ENCODE measurements at regions not wholly inside any gene's neighbourhood (a gene's known extent, or its start where the extent isn't known, plus 50 kb on each side); places are given as distances from the start of the nearest gene placed in this dataset.

DNA sequence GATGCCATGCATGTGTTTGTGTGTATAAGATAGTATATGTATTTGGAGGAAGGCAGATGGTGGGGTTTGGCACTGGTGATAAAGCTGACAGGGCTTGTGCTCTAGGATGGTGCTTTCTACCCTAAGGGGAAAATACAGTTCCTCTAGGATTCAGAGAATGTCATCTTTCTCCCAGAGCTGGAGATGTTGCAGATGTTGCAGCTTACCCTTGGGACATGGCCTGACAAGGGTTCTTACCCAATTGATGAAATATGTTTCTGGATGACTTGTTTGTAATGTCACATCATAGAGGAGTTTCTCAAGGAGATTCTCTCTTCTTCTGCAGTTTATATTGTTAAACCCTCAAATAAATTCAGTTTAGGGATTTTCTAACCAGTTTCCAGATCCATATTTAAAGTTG is 52.5 kb upstream of the PITX2 start:
- no peak for ATAC-seq

DNA sequence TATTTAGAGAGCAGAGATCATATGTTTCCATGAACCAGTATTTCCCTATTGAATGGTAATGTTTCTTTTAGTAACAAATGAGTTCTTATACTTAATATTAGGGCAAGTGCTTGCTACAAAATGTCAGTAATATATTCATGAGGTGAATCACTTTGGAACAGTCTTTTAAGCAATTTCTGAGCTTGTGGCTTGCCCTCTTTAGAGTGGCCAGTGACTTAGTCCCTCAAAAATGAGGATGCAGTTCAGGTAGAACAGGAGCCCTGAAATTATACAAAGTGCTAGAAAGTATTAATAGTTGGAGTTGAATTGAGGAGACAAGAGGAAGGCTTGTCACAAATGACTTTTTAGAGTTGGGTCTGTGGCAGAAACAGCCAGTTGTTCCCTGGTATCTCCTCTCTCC is 53.4 kb upstream of the PITX2 start:
- ATAC-seq, result no peak

DNA sequence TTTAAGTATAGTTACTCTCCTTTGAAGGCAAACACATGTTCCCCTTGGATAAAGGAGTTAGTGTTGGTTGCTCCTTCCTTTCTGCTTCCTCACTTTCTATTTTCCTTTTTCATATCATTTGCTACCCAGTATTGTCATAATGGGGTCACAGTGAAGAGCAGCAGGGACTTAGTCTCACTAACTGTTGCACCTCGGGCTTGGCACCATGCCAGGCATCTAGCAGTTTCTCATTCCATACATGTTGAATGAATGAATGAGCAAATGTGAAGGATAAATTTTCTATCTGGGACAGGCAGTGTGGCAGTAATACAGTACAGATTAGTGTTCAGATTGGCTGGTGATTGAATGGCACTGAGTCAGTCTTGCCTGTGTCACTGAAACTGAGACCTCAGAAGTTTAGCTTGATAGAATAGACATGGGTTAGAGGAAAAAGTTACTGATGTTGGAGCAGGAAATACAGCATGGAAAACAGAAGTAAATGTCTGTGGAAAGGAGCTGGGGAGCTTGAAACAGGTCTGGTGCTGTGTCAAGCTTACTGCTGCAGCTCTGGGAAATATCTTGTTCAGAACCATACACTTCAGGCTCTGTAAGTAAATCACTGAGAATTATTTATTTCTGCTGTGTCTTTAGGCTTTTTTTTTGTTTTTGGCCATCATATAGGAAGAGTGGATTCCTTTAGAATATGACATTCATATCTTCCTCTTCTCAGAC is 55.8 kb upstream of the PITX2 start:
- ATAC-seq, result no peak

DNA sequence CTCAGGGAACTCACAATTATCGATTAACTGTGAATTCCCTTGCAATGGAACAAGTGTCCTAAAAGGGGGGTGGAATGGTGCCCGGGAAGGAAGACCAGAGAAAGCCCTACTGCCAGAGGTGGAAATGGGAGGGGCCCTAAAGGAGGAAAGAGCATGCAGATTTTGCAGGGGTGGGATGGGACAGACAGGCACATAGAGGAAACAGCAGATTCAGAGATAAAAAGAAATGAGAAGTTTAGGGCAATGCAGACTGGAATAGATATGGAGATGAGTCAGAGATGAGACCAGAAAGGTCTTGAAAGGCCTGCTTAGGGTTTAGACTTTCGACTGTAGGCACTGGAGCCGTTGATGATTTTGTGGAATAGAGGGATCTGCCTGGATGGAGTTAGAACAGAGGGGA is 57.4 kb upstream of the PITX2 start:
- ATAC-seq, result no peak

DNA sequence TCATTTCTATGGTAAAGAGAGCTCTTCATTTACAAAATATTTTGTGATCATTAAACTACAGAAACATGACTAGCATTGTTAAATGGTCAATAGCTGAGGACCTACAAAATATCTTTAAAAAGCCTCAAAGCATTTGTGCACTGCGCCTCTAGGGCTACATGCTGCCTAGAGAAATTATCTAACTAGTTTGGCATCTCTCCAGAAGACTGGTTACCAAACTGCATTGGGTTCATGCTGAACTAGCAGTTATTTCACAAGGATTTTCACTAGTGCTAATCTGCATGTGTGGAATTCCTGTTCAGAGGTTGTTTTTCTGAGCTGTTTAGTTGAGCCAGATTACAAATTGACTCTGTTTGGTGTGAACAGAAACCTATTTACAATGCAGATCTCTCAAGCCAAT is 58.5 kb upstream of the PITX2 start:
- ATAC-seq, result no peak

DNA sequence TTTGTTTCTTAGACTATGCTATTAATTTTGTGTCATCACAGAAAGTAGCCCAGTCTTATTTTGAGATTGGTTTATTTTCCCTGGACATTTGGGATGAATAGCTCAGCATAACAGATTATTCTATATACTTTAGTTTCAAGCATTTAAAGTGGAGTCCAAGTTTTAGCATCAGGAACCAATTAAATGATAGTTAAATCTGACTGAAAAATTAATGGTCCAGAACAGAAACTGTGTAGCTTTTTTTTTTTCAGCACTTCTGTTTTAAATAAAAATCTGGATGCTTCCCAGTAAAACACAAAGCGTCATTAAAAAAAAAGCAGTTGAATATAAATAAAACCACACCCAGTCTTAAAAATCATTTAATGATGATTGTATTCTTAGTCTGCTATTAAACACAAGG is 59.4 kb upstream of the PITX2 start:
- ATAC-seq, result no peak

DNA sequence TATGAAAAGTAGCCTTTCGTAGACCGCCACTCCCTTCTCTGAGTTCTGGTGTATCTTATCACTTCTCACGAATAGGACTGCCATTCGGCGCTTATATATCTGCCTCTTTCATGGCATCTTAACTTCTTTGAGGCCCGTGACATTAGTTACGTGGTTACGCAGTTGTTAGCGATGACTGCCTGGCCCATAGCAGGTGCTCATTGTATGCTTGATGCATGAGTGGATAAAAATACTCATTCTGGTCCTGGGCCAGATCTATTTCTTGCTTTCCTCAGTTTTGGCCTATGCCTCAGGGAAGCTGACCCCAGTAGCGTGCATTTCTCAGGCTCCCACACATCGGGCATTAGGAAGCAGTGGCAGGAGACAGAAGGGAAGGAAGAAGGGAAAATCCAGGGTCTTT is 60.7 kb upstream of the PITX2 start:
- no peak for ATAC-seq

DNA sequence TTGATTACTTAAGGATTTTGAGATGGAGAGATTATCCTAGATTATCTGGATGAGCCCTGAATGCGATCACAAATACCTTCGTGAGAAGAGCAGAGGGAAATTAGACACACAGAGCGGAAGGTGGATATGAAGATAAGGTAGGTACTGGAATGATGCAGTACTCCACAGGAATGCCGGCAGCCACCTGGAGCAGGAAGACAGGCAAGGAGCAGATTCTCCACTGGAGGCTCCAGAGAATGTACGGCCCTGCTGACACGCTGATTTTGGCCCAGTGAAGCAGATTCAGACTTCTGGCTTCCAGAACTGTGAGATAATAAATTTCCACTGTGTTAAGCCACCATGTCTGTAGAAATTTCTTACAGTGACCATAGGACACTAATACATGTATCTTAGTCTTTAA is 79.4 kb upstream of the PITX2 start:
- no peak for ATAC-seq

DNA sequence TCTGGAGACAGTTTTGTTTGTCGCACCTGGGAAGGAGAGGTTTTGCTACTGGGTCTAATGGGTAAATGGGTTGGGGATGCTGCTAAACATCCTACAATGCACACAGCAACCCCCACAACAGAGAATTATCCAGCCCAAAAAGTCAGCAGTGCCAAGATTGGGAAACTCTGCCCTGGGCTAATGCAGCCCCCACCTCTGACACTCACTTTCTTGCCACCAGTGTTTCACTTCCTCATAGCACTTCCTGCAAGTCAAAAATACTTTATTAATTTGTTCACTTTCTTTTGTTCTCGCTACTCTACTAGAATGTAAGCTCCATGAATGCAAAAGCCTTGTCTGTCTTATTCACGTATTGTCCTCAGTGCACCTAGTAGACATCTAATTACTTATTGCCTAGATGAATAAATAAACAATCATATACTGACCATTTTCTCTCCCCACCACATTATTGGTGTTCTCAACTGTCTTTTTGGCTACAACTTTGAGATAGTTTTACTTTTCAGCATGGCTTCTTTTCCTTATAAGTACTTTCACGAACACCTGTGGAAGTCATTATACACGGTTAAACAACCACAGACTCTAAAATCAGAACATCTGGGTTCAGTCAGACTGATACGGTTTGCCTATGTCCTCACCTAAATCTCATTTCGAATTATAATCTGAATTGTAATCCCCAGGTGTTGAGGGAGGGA is 82.0 kb upstream of the PITX2 start:
- no peak for ATAC-seq

DNA sequence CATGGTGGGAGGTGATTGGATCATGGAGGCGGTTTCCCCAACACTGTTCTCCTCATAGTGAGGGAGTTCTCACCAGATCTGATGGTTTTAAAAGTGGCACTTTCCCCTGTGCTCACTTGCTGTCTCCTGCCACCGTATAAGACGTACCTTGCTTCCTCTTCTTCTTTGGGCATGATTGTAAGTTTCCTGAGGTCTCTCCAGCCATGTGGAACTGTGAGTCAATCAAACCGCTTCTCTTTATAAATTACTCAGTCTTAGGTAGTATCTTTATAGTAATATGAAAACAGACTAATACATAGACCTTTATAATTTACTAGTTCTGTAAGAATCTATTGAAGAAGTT is 82.5 kb upstream of the PITX2 start:
- no peak for ATAC-seq

DNA sequence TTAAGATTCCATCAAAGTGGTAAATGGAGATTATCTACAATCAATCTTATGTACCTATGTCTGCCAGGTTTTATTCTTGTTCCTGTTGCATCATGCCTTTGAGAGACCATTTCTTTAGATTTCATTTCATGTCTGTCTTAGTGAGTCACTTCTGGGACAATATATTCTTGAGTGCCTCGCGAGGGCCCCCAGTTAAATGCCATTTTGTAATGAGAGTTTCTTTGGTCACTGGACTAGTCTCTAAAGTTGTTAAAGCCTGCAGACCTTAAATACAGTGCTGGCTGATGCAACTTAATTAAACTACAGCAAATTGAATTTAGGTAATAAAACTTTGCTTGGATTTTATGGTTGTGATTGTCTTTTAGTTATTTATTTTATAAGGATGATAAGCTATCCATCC is 87.2 kb upstream of the PITX2 start:
- ATAC-seq, result no peak

DNA sequence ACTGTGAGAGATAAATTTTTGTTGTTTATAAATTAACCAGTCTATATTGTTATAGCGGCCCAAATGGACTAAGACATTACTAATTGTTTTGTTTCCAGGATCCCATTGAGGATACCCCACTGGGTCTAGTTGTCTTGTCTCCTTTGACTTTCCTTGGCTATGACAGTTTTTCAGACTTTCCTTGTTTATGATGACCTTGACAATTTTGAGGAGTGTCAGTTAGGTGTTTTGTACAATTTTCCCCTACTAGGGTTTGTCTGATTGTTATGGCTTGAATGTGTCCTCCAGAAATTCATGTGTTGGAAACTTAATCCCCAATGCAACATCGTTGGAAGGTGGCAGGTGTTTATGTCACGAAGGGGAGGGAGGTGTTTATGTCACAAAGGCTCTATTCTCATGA is 89.6 kb upstream of the PITX2 start:
- no peak for ATAC-seq

DNA sequence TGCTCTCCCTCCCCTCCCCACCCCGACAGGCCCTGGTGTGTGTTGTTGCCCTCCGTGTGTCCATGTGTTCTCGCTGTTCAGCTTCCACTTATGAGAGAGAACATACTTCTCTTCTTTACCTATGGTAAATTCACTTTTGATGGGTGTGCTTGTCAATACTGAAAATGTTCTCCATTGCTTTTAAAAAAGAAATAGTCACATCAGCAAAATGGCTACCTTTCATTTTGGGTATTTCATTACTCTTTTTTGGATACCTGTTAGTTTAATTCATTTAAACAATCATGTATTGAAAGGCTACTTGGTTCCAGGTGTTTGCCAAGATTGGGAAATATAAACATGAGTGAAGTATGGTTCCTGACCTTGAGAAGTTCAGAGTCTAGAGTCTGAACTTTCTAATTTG is 107.4 kb upstream of the PITX2 start:
- no peak for ATAC-seq

DNA sequence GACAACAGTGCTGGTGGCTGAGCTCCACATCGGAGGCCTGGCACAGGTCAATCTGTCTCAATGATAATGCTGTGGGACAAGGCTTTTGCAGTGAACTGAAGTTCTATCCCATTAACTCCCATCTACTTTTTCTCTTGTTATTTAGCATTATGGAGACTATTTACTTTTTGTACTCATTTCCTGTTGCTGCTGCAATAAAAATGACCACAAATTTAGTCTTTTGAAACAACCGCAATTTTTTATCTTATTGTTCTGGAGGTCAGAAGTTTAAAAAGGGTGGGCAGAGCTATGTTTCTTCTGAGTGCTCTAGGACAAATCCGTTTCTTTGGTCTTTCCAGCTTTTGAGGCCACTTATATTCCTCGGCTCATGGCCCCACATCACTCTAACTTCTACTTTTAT is 111.0 kb upstream of the PITX2 start:
- no peak for ATAC-seq

DNA sequence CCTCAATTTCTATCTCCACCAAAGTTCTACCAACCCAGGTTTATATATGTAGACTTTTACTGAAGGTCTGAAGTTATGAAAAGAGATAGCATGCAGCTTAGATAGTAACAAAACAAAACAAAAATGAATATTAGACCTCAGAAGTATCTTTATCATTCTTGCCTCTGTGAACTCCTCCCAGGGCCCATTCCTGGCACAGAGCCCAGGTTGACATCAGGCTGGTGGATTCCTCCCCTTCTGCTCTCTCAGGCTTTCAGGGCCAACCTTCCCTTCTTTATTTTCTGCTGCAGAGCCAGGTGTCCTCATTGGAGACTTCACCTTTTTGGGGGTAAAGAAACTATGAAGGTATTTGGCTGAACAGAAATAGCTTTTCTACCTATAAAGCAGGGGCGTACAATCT is 112.8 kb upstream of the PITX2 start:
- ATAC-seq, result no peak

DNA sequence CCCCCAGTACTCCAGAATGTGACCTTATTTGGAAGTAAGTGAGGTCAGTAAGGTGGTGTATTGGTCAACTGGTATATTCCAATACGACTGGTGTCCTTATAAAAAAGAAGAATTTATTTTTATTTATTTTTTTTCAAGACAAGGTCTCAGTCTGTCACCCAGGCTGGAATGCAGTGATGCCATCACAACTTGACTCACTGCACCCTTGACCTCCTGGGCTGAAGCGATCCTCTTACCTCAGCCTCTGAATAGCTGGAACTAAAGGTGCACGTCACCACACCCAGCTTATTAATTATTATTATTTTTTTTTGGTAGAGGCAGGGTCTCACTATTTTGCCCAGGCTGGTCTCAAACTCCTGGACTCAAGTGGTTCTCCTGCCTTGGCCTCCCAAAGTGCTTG is 115.1 kb upstream of the PITX2 start:
- ATAC-seq, result no peak

DNA sequence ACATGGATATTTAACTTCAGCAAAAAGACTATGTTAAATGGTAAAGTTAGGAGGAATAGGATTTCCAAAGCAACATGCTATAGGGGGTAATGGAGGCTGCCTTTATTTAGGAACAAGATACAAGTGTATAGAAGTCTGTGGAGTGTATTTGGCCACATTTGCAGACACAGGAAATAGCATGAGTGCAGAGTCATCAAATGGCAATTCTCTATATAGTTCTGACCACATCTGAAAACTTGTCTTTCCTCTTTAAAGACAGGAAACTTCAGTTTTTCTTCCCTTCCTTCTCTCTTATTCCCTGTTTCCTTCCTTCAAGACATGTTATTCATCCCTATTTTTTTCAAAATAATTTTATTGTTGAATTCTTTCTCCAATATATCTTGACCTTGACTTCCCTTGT is 119.3 kb upstream of the PITX2 start:
- ATAC-seq, result no peak

DNA sequence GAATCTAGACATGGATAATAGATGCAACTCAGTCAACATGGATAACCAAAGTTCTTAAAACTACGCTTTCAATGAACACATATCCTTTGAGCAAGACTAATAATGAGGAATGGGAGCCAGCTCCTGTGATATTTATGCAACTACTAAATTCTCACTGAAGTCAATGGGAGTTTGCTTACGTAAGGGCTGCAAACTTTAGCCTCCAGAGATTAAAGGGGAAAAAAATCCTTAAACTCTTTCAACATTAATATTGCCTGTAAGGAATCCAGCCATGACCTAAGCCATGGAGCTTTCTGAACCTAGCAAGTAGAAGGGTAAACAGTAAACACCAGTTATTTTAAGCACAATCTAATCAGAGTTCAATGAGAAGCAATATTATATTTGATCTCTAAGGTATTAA is 125.2 kb upstream of the PITX2 start:
- ATAC-seq, result no peak

DNA sequence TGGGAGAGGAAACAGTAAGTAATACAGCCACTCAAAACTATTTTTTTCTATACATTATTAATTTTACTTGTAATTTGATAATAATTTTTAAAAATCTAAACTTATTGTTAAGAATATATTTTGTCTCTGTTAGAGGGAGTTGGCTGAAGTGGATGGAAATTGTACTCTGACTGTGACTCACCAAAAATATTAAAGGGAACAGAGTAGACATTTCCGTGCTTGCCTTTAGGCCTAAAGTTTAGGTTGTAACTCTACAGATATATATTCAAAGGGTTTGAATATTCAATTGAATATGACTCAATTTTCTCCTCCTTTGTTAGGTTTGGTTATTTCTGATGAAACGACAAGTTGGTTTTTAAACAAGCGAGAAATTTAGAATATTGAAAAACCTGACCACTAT is 128.3 kb upstream of the PITX2 start:
- ATAC-seq, result no peak

DNA sequence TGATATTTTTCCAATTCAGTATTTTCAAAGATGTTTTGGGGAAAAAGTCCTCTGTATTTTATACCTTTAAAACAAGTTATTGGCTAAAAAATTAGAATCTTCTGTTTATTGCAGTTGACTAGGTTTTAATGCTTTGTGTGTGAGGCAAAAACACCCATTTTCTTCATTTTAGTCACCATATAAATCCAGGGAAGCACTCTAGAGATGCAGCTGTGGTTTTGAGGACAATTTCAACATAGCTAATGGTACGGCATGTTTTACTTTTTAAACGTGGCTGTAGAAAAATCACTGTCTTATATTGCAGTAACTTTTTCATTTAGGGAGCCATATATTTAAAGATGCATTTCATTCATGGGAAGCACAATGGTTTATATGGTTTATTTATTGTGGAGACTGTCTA is 129.1 kb upstream of the PITX2 start:
- no peak for ATAC-seq

DNA sequence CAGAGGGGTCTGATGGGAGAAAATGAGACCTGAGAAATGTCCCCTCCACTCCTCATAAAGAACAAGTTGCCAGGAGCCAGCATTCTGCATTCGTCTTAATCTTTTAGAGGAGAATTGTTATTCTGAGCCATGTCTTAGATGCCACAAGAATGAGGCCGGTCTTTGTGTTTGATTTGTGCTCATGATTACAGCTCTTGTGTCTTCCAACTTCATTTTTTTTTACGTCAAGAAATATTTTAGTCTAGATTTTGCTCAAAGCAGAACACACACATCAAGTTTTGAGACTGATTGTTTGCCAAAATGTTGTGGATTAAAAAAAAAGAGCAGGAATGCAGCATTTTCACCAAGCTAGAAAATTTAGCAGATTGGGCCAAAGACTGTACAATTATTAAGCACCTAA is 130.6 kb upstream of the PITX2 start:
- ATAC-seq, result no peak

DNA sequence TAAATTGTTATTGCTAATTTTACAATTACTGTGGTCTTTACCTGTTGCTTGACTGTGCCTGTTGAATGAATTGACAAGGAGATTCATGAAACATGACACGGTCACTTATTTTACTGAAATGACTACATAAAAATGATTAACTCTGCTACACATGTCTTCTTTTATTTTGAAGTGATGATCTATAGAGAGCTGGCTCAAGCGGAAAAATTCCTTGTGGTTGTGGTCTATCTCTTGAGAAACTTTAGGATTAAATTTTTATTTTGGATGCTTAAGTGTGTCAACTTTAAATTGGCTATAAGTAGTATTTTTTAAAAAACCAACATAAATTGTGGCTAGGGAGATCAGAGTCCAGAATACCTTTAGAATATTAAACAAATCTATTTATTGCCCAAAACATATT is 131.8 kb upstream of the PITX2 start:
- ATAC-seq, result no peak

DNA sequence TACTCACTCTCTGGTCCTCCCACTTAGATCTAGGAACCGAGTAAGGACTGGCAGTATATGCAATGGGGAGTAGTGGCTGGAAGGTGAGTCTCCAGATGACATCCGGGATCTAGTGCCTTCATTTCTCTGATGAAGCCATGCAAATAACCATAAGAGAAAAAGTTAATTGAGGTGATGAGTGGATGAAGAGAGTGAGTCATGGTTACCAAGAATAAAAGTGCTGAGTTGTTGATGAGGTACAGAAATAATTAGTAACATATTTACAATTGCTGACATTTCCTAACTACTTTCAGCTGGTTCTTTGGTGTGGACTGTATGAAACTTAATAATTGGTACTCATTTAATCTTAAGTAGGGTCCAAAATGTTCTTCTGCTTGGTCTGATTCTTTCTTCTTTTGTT is 146.7 kb upstream of the PITX2 start:
- no peak for ATAC-seq

DNA sequence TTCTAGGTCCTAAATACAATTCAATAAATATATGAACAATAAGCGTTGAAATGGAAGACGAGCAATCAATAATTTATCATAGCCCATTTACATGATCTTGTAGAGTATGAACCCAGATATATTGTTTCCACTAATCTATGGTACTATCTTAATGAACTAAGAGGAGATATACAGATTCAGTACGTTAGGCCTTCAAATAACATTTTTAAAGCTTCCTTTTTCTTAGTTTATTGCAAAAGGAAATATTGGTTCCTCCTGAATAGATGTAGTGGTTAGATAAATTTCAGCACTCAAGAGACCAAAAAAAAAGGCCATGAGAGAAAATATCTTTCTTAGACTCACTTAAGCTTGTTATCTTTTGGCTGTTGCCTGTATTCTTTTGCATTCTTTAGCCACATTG is 147.5 kb upstream of the PITX2 start:
- no peak for ATAC-seq

DNA sequence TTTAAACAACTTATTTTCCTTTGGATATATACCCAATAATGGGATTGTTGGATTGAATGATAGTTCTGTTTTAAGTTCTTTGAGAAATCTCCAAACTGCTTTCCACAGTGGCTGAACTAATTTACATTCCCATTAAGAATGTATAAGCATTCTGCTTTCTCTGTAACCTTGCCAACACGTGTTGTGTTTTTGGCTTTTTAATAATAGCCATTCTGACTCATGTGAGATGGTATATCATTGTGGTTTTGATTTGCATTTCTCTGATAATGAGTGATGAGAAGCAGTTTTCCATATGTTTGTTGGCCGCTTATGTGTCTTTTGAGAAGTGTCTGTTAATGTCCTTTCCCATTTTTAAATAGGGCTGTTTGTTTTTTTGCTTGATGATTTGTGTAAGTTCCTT is 155.6 kb upstream of the PITX2 start:
- ATAC-seq, result no peak

All from esophagus mucosa (tissue), 1 donor.